ENCODE measurements at regions not wholly inside any gene's neighbourhood (a gene's known extent, or its start where the extent isn't known, plus 50 kb on each side); places are given as distances from the start of the nearest gene placed in this dataset.
"Not testable (repeated sequence)": the region's sequence is repeated elsewhere in the genome, so short reads cannot be mapped to it uniquely, and the experiment has no call there.

DNA sequence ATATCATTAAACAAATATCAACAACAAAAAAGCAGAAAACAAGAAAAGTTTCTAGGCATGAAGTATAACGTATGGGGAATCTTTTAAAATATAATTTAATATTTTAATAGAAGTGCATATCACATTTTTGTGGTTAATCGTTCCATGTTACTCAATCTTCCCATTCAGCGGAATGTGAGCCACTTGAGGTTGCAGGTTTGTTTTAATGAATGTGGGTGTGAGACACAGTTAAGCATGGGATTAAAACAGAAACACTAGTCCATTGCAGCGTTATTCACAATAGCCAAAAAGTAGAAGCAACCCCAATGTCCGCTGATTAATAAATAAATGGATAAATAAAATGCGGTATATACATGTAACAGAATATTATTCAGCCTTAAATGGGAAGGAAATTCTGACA, 146.0 kb downstream of the NDFIP2 start:
- no peak for ATAC-seq (replicated peaks; ENCODE audit: extremely low read depth, poor library complexity, severe bottlenecking)
- no peak overlapping the region for H3K27ac Mint-ChIP-seq (ENCODE audit: low read depth)
- no peaks in the 10 kb centered on the region for H3K36me3 Mint-ChIP-seq (ENCODE audit: insufficient read depth)
- H3K4me3 Mint-ChIP-seq, result no peak overlapping the region
- no peaks in the 10 kb centered on the region for H3K4me1 Mint-ChIP-seq
- no peak for DNase-seq (ENCODE audit: low spot score in 2 of 2)
- H3K9me3 Mint-ChIP-seq, result no peaks in the 10 kb centered on the region
- peaks cover 13% of the 10 kb centered on the region for H3K27me3 Mint-ChIP-seq

DNA sequence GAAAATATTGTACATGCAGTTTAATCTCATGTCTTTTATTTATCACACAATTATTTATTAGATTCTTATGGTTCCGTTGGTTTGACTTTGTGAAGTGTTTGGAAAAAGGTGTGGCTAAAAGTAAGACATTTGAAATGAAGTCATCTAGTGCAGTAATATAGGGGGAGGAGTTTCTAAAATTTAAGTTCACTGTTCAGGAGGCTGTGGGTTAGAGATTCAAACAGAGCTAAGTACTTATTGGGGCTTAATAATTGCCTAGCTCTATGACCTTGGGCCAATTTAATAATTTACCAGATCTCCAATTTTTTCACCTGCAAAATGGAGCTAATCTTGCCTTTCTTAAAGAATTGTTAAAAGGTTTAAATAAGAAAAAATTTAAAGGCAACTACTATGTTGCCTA, 144.6 kb downstream of the NDFIP2 start:
- ATAC-seq (replicated peaks; ENCODE audit: extremely low read depth, poor library complexity, severe bottlenecking) (no peak), DNase-seq (ENCODE audit: low spot score in 2 of 2) (no peak)
- Mint-ChIP-seq H3K4me1 (no peaks in the 10 kb centered on the region), H3K27ac (ENCODE audit: low read depth) (no peak overlapping the region), H3K9me3 (no peaks in the 10 kb centered on the region), H3K27me3 (peaks cover 14% of the 10 kb centered on the region), H3K4me3 (no peak overlapping the region), H3K36me3 (ENCODE audit: insufficient read depth) (no peaks in the 10 kb centered on the region)

DNA sequence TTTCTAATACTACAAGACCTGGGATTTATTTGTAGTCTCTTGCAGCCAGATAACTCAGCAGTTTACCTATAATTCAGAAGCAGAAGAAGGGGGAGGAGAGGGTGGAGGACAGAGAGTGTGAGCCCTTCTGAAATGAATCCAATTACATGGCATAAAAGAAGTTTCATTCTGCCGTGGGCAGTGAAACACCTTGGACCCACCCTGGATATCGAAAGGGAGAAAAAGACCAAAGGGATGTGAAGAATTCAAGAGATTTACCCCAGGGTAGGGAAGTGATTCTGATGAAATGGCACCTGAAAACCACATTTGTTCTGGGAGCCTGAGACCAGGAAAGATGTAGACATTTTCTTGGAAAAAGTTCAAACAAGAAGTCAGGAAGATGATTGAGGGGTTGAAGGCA, 140.9 kb downstream of the NDFIP2 start:
- Mint-ChIP-seq H3K36me3 (ENCODE audit: insufficient read depth) (no peaks in the 10 kb centered on the region), H3K9me3 (no peaks in the 10 kb centered on the region), H3K27ac (ENCODE audit: low read depth) (no peak overlapping the region), H3K4me3 (no peak overlapping the region), H3K27me3 (peaks cover 37% of the 10 kb centered on the region), H3K4me1 (no peaks in the 10 kb centered on the region)
- ATAC-seq (replicated peaks; ENCODE audit: extremely low read depth, poor library complexity, severe bottlenecking) (no peak), DNase-seq (ENCODE audit: low spot score in 2 of 2) (no peak)

DNA sequence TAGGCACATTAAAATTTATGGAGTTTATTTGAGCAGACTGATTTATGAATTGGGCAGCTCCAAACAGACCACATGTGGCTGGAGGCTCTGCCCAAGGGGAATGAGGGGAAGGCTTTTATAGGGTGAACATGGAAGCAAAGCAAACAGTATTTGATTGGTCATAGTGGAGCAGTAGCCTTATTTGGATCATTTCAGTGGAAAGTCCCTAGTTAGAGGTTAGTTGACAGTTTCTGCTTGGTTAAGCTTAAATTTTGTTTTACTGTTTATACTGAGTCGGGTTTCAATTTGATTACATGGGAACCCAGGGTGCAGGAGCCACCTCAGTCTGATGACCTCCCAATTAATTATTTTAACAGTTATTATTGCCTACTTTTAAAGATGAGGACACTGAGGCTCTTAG, 140.5 kb downstream of the NDFIP2 start:
- H3K9me3 Mint-ChIP-seq, result no peaks in the 10 kb centered on the region
- ATAC-seq (replicated peaks; ENCODE audit: extremely low read depth, poor library complexity, severe bottlenecking), result no peak
- peaks cover 37% of the 10 kb centered on the region for H3K27me3 Mint-ChIP-seq
- no peak overlapping the region for H3K4me3 Mint-ChIP-seq
- no peaks in the 10 kb centered on the region for H3K4me1 Mint-ChIP-seq
- H3K36me3 Mint-ChIP-seq (ENCODE audit: insufficient read depth), result no peaks in the 10 kb centered on the region
- DNase-seq (ENCODE audit: low spot score in 2 of 2), result no peak
- no peak overlapping the region for H3K27ac Mint-ChIP-seq (ENCODE audit: low read depth)

DNA sequence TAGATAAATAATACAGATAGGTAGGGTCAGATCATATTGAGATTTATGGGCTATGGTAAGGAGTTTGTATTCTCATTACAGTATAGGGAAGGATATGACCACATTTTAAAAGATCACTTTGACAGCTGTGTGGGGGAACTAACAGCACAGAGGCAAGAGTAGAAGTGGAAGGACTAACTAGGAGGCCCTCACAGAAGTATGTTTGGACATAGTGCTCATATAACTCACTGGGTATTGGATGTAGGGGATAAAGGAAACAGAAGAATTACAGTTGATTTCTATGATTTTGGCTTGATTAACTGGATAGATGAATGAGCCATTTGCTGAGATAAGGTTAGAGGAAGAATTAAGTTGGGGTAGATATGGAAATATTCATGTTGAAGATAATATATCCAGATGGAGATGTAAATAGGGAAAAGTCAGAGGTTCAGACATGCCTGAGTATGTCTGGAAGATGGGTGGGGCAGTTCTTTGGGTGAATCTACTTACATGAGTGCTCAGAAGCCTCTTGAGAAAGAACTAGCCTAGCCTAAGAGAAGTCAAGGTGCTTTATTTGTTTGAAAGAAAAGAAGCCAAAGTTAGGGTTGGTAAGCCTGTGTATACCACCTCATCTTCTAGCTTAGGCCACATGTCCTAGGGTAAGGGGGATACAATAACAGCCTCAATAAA, 133.4 kb downstream of the NDFIP2 start:
- Mint-ChIP-seq H3K36me3 (ENCODE audit: insufficient read depth) (no peaks in the 10 kb centered on the region), H3K4me1 (no peaks in the 10 kb centered on the region), H3K9me3 (no peaks in the 10 kb centered on the region), H3K27me3 (peaks cover 21% of the 10 kb centered on the region), H3K4me3 (no peak overlapping the region), H3K27ac (ENCODE audit: low read depth) (no peak overlapping the region)
- ATAC-seq (replicated peaks; ENCODE audit: extremely low read depth, poor library complexity, severe bottlenecking) (no peak), DNase-seq (ENCODE audit: low spot score in 2 of 2) (no peak)

DNA sequence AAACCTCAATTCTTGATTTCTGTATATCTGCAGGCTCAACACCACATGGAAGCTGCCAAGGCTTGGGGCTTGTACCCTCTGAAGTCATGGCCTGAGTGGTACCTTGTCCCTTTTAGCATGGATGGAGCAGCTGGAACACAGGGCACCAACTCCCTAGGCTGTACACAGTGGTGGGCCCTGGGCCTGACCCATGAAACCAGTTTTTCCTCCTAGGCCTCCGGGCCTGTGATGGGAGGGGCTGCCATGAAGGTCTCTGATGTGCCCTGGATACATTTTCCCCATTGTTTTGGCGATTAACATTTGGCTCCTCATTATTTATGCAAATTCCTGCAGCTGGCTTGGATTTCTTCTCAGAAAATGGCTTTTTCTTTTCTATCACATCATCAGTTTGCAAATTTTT, 131.6 kb downstream of the NDFIP2 start:
- H3K27ac Mint-ChIP-seq (ENCODE audit: low read depth), result no peak overlapping the region
- DNase-seq (ENCODE audit: low spot score in 2 of 2) (no peak), ATAC-seq (replicated peaks; ENCODE audit: extremely low read depth, poor library complexity, severe bottlenecking) (no peak)
- no peaks in the 10 kb centered on the region for H3K9me3 Mint-ChIP-seq
- H3K4me3 Mint-ChIP-seq, result no peak overlapping the region
- H3K27me3 Mint-ChIP-seq, result peaks cover 13% of the 10 kb centered on the region
- H3K36me3 Mint-ChIP-seq (ENCODE audit: insufficient read depth), result no peaks in the 10 kb centered on the region
- H3K4me1 Mint-ChIP-seq, result no peaks in the 10 kb centered on the region

DNA sequence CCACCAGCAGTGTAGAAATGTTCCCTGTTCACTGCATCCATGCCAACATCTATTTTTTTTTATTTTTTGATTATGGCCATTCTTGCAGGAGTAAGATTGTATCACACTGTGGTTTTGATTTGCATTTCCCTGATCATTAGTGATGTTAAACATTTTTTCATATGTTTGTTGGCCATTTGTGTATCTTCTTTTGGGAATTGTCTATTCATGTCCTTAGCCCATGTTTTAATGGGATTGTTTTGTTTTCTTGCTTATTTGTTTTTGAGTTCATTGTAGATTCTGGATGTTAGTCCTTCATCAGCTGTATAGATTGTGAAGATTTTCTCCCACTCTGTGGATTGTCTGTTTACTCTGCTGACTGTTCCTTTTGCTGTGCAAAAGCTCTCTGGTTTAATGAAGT, 126.9 kb downstream of the NDFIP2 start:
- H3K4me3 Mint-ChIP-seq; DNase-seq (ENCODE audit: low spot score in 2 of 2): not testable (repeated sequence)

More for the DNA sequence above, 126.9 kb downstream of the NDFIP2 start:
- not testable (repeated sequence) for H3K4me1 Mint-ChIP-seq; H3K9me3 Mint-ChIP-seq; H3K27me3 Mint-ChIP-seq; ATAC-seq (replicated peaks; ENCODE audit: extremely low read depth, poor library complexity, severe bottlenecking); H3K27ac Mint-ChIP-seq (ENCODE audit: low read depth); H3K36me3 Mint-ChIP-seq (ENCODE audit: insufficient read depth)

Measured in central memory CD8-positive, alpha-beta T cell (primary cell).